HG03575 (cell line): ENCODE measurements at regions not wholly inside any gene's neighbourhood (a gene's known extent, or its start where the extent isn't known, plus 50 kb on each side); places are given as distances from the start of the nearest gene placed in this dataset.

Experiments used
- ATAC-seq: cut with Tn5 transposase; IDR thresholded peaks from one replicate; pipeline ENCODE4 v1.9.1; 2021; ENCODE audit not compliant: unreplicated experiment, insufficient number of reproducible peaks, low FRiP score; ENCODE audit errors: extremely low read depth

DNA sequence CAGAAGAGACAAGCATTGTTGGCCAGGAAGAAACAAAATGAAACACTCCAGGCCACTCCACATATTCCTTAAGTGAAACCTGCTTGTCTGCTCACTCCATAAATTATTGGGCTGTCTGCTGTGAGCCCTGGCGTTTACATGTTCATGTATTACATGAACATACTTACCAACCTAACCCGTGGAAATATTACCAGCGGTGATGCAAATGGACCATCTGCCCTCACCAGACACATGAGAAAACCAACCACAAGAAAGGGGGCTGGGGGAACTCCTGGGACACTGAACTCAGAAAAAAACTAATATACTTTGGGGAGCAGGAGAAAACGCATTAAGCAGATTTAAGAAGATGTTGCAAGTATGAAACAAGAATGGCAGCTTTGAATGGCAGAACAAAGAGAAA, 731.2 kb upstream of the IGFBP3 start:
- no peak for ATAC-seq

DNA sequence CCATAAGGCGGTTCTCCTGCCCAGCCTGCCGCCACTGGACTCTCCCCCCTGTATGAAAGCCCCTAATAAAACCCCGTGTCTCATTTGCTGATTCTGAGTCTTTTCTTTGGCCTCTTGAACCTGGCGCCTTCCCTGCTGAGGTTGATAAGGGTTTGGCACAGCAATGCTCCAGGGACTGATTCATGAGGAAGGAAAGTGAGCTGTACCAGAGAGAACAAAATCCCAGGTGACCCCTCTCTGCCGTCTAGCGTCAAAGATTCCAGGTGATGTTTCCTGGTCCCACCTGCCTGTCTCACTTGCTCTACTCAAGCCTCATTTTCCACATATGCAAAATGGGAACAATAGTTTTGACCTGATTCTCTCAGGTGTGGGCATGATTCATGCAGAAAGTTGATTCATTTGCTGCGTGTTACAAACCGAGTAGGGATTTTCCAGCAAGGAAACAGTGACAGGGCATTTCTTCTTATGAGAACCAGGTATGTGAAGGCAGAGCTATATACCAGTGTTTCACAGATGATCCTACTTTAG, 730.6 kb upstream of the IGFBP3 start:
- no peak for ATAC-seq

DNA sequence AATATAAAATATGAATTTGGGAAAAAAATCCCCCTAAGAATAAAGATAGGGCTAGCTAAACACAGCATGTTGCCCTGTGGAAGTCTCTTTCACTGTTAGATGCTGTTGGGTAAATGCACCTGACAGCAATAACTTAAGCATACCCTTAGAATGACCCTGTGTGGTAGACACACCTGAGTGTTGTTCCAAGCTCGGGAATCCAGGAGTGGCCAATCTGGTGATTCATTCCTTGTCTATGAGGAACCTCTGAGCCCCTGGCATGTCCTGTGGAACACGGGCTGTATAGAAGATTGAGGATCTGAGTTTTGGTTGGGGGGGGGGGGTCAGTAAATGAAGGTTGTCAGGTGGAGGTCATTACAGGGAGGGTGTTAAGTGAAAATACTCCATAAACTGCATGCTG, 730.0 kb upstream of the IGFBP3 start:
- ATAC-seq = no peak

DNA sequence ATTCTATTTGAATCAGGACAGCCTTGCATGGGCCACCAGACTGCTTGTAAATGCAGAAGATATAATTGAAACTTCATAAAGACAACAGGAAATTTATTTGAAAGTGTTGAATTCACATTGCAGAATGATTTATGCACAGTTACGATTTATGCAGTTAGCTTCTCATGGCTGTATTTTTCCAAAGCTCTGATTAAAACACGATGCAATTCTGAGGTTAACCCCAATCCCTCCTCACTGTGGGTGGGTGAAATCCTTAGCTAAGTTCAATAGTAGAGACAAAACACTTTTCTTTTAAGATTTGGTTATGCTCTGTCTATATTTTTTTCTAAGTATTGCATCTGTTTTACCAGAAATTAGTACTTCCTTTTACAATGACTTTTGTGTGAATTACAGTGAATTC, 728.8 kb upstream of the IGFBP3 start:
- no peak for ATAC-seq

DNA sequence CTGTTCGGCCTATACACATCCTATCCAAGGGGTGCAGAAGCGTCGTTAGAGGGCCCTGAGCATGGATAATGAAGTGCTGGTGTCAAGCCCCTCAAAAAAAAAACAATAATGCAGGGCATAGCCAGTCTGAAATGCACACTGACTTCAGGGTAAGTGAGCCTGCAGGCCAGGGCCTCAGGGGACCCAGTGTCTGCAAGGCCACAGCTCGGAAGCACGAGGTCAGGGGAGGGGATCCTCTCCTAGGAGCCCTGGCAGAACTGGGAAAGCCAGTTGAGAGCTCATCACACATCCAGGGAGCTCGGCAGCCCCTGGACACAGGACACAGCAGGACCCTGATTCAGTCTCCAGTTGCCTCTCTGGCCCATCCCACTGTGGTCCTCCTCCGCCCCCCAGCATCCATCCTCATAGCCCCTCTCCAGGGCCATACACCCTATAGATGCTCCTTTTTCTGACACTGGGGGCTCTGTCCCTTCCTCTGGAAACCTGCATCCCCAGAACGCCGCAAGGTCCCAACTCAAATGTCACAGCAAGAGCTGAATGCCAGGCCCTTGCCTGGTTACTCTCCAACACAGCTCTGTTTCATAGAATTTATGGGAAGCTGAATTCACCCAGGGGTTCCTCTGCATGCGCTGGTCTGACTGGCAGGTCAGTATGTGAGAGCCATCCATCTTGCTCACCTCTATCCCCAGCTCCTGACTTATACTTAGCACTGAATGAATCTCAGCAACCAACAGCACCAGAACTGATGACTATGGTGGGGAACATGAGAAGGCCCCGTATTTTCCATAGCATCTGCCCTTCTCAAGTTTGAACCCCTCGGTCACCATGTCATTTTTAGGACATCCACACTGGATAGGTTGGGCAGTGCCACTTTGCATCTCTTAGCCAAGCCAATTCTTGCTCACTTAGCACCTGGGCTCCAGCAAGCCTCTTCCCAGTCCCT, 717.0 kb upstream of the IGFBP3 start:
- no peak for ATAC-seq

DNA sequence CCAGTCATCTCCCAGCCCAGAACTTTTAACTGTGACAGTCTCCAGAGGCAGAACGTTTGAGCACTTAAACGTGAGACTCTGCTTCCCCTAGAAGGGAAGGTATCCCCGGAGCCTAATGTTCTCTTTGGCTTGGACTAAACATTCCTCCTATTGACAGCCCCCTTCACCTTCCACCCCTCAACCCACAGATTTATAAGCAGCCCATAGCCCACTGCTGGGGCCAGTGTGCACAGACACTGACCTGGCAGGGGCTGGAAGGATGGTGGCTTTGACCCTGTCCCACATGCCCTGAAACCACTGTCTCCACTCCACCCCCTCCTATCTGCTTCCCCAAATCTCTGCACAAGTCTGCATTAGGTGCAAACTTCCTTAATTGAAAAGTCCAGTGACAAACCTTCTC, 715.0 kb upstream of the IGFBP3 start:
- no peak for ATAC-seq

DNA sequence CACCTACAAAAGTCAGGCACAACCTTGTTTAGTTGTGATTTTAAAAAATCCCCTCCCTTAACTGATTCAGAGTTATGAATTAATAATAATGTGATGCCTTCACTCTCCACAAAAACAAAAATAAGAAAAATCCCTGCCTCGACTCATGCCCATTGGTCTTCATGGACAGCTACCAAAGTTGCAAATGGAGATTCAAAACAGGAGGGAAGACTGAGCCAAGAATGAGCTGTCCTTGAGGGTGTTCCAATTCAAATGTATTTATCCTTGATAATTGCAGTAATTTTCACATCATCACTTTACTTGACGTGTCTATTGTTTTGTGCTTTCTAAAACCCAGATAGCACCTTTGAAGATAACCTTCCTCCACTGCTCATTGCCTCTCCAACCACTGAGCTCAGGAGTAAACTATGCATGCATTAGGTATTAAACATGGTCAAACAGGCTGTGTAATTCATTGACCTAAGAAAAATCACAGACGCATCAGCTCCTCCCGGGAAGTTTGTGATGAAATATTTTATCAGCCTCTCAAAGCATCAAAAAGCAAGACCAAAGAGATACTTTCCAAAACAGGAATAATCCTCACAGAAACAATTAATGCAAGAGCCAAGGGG, 712.7 kb upstream of the IGFBP3 start:
- ATAC-seq = no peak

DNA sequence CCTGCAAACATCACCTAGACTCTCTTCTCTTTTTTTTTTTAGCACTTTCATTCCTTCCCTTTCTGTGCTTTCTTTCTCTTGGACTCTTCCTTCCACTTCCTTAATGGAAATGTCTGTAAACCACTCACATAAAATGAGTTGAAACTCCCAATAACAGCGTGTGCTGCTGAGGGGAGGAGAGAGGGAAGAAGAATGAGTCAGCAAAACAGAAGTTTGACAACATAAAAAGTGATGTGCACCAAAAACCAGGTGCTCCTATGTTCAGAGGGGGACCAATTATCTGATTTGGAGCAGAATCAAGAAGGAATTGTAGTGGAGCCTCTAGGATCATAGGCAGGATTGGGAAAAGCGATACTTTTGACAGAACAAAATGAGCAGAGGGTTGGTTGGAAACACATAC, 712.1 kb upstream of the IGFBP3 start:
- no peak for ATAC-seq

DNA sequence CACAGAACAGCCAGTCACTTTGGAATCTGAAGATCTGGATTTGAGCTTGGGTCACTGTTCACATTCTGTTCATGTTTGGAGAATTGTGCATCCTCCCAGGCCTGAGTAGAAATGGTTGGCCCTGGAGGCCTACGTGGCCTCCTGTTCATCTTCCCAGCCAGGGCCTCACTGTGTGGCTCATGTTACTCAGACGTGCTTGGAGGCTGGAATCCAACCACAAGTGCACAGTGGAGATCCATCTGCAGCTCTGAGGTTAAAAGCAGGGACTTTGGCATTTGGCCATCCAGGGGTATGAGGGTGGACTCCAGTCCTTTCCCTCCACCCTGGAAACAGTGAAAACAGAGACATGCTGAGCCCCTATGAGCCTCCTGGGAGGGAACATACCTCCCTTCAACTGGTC, 709.0 kb upstream of the IGFBP3 start:
- no peak for ATAC-seq

DNA sequence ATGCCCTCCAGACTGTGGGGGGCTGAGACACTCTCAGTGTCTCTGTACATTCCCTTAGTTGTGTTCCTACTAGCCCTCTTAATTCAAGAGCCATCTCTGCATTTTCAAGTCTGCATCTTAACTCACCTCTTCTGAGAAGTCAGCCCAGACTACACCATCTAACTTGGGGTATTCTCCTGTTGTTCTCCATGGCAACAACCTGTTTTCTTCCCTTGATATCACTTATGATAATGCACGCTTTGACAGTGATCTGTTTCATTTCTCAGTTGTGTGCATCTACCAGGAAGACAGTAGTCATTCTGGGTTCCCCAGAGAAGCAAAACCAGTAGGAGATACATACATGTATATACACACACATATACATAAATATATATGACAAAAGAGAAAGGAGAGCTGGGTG, 707.3 kb upstream of the IGFBP3 start:
- ATAC-seq = no peak

DNA sequence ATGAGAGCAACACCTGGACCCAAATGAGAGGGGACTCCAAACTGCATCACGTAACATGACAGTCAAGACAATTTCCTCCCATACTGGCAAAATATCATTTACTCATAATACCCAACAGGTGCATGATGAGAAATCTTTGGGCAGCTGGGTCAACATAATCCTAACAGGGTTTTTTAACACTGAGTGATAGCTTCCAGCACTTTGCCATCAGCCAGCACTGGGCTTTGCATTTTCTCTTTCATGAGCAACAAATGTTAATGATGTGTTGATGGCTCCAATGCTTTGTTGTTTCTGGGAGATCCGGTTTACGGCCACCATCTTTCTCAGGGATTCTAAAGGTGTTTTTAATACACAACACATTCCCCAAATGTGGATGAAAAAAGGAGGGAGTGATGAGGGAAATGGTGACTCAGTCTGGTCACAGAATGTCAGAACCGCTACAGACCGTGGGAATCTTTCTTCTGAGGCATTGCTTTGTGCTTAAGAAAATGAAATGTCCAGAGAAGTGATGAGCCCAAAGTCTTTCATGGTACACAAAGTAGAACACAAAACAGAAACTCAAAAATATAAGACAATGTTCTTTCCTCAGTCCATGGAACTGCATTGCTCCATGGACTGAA, 705.7 kb upstream of the IGFBP3 start:
- no peak for ATAC-seq

DNA sequence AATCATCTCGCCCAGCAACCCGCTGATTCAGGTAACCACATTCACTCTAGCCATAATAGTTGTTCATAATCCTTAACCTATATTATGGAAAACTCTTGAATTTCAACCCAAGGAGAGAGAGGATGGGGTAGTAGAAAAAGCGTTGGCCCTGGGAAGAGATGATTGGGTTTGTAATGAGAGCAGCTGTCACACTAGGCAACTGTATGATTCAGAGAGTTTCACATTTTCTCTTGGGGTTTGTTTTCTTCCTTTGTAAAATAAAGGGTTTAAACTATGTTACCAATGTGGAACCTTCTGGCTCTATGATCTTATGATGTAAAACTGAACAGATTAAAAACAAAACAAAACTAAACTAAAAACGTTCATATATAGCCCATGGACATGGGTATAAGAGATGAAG, 705.2 kb upstream of the IGFBP3 start:
- no peak for ATAC-seq

DNA sequence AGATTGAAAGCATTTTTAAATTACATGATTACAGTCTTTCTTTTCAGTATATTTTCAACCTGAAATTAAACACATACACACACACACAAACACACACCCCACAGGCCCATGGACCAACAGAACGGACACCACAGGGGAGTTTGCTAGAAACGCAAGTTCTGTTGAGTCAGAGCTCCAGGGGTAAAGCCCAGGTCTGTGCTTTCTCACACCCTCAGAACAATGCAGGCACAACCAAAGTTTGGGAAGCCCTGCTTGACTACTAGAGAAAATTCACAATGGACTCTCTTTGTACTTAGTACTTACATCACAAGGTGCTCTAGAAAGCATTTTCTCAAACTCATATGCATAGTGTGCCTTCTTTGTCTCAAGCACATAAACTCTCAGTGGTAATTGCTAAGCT, 704.0 kb upstream of the IGFBP3 start:
- ATAC-seq = no peak

DNA sequence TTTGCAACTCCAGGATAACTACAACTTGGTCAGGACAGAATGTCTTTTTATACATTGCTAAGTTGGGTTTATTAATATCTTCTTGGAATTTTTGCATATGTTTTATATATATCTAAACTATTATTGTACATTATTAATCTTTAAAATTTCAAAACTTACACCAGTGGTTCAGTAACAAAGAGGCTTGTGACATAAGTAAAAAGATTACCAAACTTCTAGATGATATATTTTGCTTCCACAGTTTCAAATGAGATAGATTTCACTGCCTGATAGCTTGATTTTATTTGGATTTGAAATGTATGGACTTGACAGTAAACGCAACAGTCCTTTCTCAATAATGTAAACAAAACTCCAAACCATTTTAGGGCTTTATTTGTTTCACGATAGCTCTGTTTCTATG, 701.2 kb upstream of the IGFBP3 start:
- ATAC-seq = no peak

DNA sequence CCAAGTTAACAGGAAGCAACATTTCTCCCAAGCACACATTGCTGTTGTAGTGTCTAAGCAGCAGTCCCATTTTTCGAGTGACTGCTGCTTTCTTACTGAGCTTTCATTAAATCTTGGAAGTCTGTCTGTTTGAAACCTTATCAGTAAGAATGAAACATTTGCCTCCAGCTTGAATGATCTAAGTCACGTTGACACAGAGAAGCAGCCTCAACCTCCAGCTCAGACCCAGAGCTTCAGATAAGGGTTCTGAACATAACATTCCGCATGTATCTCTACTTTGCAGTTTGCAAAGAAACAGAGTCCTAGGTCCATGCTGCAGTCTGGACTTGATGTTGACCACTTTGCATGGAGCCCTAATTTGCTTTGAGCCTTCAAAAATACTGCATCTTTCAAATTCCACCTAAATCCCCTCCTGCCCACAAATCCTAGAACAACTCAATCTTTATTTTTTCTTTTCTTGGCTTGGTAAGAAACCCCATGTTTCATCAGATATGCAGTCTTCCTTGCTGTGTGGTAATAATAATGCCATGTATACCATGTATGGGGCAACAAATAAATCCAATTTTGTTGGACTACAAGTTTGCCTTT, 698.7 kb upstream of the IGFBP3 start:
- ATAC-seq = no peak

DNA sequence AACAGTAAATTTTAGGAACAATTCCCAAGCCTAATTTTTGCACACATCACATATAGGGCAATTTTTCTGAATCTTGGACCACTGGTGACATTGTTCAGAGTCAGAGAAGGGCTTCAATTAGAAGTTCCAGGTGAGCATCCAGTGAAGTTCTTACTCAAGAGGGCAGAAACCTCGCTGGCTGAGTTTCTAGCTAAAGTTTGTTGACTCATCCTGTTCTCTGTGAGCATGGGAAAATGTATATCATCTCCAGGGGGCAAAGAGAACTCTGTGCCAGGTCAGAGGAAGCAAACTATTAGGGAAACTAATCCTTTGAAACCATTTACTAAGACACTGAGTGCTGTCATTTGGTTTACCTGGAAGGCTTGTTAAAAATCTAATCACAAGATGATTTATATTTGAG, 695.6 kb upstream of the IGFBP3 start:
- ATAC-seq = no peak

DNA sequence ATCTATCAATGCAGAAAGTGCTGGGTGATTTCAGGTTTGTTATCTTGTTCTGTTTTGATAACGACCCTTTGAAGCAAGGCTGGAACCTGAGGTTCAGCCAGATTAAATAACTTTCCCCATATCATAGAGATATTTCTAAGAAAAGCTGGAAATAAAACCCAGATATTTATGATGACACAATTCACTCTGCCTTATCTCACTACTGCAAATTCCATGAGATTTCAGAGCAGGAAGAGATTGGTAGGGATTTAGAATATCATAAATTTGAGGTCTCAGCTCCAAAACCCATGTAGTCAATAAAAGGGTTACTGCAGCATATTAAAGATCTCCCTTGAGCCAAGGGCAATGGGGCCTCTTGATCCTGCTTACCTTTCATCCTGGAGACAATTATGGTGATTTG, 692.5 kb upstream of the IGFBP3 start:
- no peak for ATAC-seq

DNA sequence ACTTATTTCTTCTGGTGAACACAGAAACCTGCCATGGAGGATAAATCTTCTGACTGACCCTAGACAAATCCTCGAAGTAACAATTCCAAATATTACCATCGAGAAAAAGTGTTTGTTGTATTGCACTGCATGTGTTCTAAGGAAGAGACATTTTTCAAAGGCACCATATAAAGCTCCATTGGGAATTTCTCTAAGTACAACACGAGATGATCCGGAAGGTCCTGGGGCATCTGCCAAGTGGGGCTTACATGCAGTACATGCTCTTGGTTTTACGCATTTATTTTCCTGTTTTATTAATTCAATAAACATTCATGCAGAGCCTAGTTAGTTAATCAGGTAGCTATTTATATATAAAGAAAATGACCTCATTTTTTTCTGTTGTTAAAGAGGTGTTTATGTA, 692.0 kb upstream of the IGFBP3 start:
- ATAC-seq = no peak

DNA sequence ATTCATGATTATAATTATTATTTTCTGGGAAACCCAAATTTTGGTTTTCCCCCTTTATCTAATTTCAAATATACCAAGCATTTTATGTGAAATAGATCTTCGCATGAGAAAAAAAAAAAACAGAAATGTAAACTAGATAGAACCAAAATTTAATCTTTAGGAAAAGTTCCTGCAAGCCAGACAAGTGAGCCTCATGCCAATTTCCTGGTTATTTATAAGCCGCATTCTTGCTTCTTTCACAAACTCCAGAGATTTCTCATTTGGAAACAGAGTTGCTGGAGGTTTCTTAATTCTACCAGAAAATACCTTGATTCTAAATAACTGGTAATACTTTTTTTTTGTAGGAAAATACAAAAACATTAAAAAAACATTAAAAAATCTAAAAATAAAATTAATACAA, 690.4 kb upstream of the IGFBP3 start:
- no peak for ATAC-seq

DNA sequence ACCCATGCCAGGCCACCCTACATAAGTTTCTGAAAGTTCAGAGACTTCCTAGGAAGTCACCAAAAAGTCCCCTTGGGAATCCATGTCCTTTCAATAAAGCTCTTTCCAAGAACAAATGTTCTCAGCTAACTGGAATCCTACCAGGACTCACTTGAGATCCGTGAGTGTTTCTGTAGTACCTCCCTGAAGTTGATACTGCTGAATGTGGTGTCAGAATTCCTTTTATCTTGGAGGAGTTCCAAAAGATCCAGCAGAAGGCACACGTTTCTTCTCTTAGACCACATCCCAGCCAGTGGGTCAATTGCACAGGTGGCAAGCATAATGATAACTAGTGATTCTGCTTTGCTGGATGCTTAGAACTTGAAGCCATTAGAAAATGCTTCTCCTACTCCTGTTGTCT, 689.7 kb upstream of the IGFBP3 start:
- no peak for ATAC-seq
